ENCODE measurements at regions not wholly inside any gene's neighbourhood (a gene's known extent, or its start where the extent isn't known, plus 50 kb on each side); places are given as distances from the start of the nearest gene placed in this dataset.

- TF ChIP-seq, protein P1, sequence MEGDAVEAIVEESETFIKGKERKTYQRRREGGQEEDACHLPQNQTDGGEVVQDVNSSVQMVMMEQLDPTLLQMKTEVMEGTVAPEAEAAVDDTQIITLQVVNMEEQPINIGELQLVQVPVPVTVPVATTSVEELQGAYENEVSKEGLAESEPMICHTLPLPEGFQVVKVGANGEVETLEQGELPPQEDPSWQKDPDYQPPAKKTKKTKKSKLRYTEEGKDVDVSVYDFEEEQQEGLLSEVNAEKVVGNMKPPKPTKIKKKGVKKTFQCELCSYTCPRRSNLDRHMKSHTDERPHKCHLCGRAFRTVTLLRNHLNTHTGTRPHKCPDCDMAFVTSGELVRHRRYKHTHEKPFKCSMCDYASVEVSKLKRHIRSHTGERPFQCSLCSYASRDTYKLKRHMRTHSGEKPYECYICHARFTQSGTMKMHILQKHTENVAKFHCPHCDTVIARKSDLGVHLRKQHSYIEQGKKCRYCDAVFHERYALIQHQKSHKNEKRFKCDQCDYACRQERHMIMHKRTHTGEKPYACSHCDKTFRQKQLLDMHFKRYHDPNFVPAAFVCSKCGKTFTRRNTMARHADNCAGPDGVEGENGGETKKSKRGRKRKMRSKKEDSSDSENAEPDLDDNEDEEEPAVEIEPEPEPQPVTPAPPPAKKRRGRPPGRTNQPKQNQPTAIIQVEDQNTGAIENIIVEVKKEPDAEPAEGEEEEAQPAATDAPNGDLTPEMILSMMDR (IDR thresholded peaks at IDR 0.05; ENCODE audit: low read depth, low read length) = no peak
- no peak for DNase-seq (ENCODE audit: extremely low read depth, low read depth)
Measured at GRCh38 chr13:97535614-97536013, 101.6 kb downstream of the RAP2A start.

DNA sequence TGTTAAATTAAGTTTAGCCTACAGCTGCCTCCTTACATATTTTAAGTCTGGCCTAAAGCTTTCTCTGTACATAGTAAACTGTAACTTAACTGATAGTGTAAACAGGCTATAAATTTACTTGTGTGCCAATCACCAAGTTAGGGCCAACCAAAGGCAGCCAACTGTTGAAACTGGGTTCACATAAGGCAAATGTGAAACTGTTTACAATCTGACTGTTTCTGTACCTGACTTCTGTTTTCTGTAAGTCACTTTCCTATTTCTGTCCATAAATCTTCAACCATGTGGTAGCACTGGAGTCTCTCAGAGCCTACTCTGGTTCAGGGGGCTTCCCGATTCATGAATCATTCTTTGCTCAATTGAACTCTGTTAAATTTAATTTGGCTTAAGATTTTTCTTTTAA is 103.1 kb downstream of the RAP2A start:
- TF ChIP-seq, protein P1 (IDR thresholded peaks at IDR 0.05; ENCODE audit: low read depth, low read length) = no peak
- no peak for DNase-seq (ENCODE audit: extremely low read depth, low read depth)

- TF ChIP-seq, protein P1 (IDR thresholded peaks at IDR 0.05; ENCODE audit: low read depth, low read length) = no peak
- no peak for DNase-seq (ENCODE audit: extremely low read depth, low read depth)
Measured at GRCh38 chr13:97538203-97538602, 104.2 kb downstream of the RAP2A start.

GRCh38 chr13:97539651-97540610 is 106.0 kb downstream of the RAP2A start:
- no peak for DNase-seq (ENCODE audit: extremely low read depth, low read depth)
- TF ChIP-seq, protein P1 (IDR thresholded peaks at IDR 0.05; ENCODE audit: low read depth, low read length) = no peak

DNA sequence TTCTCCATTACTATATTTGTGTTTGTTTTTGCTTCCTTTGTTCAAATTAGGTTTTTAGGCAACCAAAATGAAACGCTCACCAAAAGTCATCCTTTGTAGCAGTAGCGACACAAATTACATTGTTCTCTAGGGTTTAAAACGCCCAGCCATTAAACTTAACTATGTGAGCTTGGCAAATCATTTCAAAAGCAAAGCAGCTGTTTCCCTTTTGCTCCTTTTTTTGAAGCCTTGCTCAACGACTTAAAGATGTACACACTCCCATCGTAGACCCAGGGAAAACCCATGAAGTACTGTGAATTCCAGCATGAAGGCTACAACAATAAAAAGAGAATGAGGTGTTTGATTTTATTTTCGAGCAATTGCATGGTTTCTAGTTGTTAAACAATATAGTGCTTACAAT is 106.7 kb downstream of the RAP2A start:
- DNase-seq (ENCODE audit: extremely low read depth, low read depth) = no peak
- TF ChIP-seq, protein P1 (IDR thresholded peaks at IDR 0.05; ENCODE audit: low read depth, low read length) = no peak

DNA sequence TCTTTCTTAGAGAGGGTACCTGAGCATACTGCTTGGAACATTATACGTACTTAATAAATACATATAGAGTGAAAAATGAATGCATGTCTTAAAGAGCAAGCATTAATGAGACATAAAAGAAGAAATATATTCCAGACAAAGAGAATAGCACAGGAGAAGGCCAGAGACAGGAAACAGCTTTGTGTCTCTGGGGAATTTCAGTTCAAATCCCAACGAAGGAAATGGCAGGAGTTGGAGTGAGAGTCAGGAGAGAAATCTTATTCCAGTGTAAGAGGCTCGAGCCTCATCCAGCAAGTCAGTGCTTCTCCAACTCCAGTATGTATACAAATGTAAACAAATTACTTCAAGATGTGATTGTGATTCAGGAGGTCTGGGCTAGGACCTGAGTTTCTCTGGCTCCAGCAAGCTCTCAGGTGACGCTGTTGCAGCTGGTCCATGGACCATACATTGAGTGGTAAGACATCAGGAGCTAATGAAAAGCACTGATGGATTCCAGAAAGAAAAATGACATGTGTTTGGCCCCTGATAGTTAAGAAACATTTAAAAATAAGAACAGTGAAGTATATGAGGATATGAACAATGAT is 108.2 kb downstream of the RAP2A start:
- DNase-seq (ENCODE audit: extremely low read depth, low read depth) = no peak

More for the DNA sequence above, 108.2 kb downstream of the RAP2A start:
- TF ChIP-seq, protein P1 (IDR thresholded peaks at IDR 0.05; ENCODE audit: low read depth, low read length) = no peak
